NT2/D1 (cell line): ENCODE measurements at regions not wholly inside any gene's neighbourhood (a gene's known extent, or its start where the extent isn't known, plus 50 kb on each side); places are given as distances from the start of the nearest gene placed in this dataset.
A peak's percentile ranks its signal among the peaks of the same experiment; 100 is the strongest.

Source experiments
- DNase-seq: peaks from one replicate; pipeline ENCODE4 v3.0.0-alpha.2; 2011; ENCODE audit warnings: low read depth, low spot score
- H3K27me3 ChIP-seq: 2 replicates; pipeline ENCODE4 v1.6.0; 2011; ENCODE audit warnings: mild to moderate bottlenecking; ENCODE audit not compliant: insufficient read length, insufficient read depth
- H3K36me3 ChIP-seq: 2 replicates; pipeline ENCODE4 v1.6.1; 2011; ENCODE audit warnings: mild to moderate bottlenecking, low read length, mixed read lengths; ENCODE audit not compliant: insufficient read depth, insufficient read length
- H3K4me1 ChIP-seq: 2 replicates; pipeline ENCODE4 v1.5.1; 2011; ENCODE audit not compliant: insufficient read depth, insufficient read length
- H3K4me3 ChIP-seq: 2 replicates; pipeline ENCODE4 v1.5.1; 2011; ENCODE audit warnings: low read depth; ENCODE audit not compliant: insufficient read length
- H3K9ac ChIP-seq: 2 replicates; pipeline ENCODE4 v1.6.0; 2011; ENCODE audit warnings: low read depth; ENCODE audit not compliant: insufficient read length
- H3K9me3 ChIP-seq: 2 replicates; pipeline ENCODE4 v1.5.1; 2011; ENCODE audit warnings: mild to moderate bottlenecking, low read length; ENCODE audit not compliant: insufficient read depth
- SUZ12 ChIP-seq: IDR thresholded peaks from 2 replicates; pipeline ENCODE4 v1.6.1; 2011; ENCODE audit not compliant: insufficient read length, insufficient read depth; ENCODE audit errors: extremely low read depth
- YY1 ChIP-seq: IDR thresholded peaks from 2 replicates; pipeline ENCODE4 v1.6.1; 2011; ENCODE audit not compliant: insufficient read length, insufficient read depth
- ZNF274 ChIP-seq: IDR thresholded peaks from 2 replicates; pipeline ENCODE4 v1.6.1; 2011; ENCODE audit warnings: mild to moderate bottlenecking, low read depth, low read length

DNA sequence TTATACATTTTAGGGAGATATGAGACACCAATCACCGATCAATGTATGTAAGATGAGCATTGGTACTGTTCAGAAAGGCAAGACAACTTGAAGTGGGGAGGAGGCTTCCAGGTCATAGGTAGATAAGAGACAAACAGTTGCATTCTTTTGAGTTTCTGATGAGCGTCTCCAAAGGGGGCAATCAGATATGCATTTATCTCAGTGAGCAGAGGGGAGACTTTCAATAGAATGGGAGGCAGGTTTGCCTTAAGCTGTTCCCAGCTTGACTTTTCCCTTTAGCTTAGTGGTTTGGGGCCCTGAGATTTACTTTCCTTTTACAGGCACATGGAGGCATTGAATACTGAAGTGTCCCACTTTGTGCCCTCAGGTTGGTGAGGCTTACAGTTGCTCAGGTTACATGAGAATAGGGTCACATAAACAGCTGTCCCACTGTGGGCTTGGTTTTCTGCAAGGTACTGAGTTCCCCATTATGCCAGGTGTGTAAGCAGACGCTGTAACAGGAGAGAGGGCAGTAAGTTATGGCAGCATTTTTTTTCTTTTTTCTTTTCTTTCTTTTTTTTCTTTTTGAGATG lies 129.8 kb upstream of the SERPIND1 start:
- DNase-seq: peak; percentile 15
- no peak overlapping the region for H3K4me3 ChIP-seq
- TF ChIP-seq ZNF274: no peak
- no peak for TF ChIP-seq YY1
- TF ChIP-seq SUZ12: no peak
- peaks cover 2% of the 10 kb centered on the region for H3K4me1 ChIP-seq
- no peaks in the 10 kb centered on the region for H3K36me3 ChIP-seq
- H3K27me3 ChIP-seq: no peaks in the 10 kb centered on the region
- H3K9me3 ChIP-seq: no peaks in the 10 kb centered on the region
- H3K9ac ChIP-seq: no peak overlapping the region

GRCh38 chr22:20645954-20646353 lies 128.0 kb upstream of the SERPIND1 start:
- TF ChIP-seq ZNF274: no peak
- TF ChIP-seq YY1: no peak
- no peak for TF ChIP-seq SUZ12
- H3K27me3 ChIP-seq: no peaks in the 10 kb centered on the region
- DNase-seq: no peak
- no peak overlapping the region for H3K9ac ChIP-seq
- no peaks in the 10 kb centered on the region for H3K36me3 ChIP-seq
- H3K4me3 ChIP-seq: no peak overlapping the region
- peaks cover 7% of the 10 kb centered on the region; the same call in 1 of the 2 replicates for H3K9me3 ChIP-seq
- H3K4me1 ChIP-seq: peaks cover 2% of the 10 kb centered on the region

DNA sequence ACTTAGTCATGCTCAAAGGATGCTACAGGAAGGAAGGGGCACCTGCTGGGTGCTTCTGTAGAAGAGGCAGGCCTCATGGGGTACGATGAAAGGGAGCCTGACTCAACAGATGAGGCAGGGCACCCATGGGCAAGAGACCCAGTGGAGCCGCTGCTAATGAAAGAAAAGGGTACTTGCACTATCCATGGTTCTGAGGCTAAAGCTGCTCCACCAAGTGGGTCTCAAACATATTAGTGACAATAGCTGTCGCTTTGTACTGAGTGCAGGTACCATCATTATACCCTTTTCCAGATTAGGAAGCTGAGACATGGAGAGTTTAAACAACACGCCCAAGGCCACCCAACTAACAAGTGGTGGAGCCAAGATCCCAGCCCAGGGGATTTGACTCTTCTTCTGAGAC lies 127.5 kb upstream of the SERPIND1 start:
- H3K27me3 ChIP-seq: no peaks in the 10 kb centered on the region
- peaks cover 7% of the 10 kb centered on the region; the same call in 1 of the 2 replicates for H3K9me3 ChIP-seq
- DNase-seq: no peak

GRCh38 chr22:20646906-20647305 lies 127.0 kb upstream of the SERPIND1 start:
- Histone ChIP-seq H3K4me1 (peaks cover 2% of the 10 kb centered on the region), H3K4me3 (no peak overlapping the region), H3K27me3 (no peaks in the 10 kb centered on the region), H3K9ac (no peak overlapping the region), H3K9me3 (peaks cover 7% of the 10 kb centered on the region; the same call in 1 of the 2 replicates), H3K36me3 (no peaks in the 10 kb centered on the region)
- no peak for TF ChIP-seq SUZ12
- TF ChIP-seq ZNF274: no peak
- no peak for TF ChIP-seq YY1
- DNase-seq: no peak

More for the DNA sequence above, 127.5 kb upstream of the SERPIND1 start:
- Histone ChIP-seq H3K4me3 (no peak overlapping the region), H3K4me1 (peaks cover 2% of the 10 kb centered on the region), H3K36me3 (no peaks in the 10 kb centered on the region), H3K9ac (no peak overlapping the region)
- no peak for TF ChIP-seq YY1
- TF ChIP-seq SUZ12: no peak
- no peak for TF ChIP-seq ZNF274

DNA sequence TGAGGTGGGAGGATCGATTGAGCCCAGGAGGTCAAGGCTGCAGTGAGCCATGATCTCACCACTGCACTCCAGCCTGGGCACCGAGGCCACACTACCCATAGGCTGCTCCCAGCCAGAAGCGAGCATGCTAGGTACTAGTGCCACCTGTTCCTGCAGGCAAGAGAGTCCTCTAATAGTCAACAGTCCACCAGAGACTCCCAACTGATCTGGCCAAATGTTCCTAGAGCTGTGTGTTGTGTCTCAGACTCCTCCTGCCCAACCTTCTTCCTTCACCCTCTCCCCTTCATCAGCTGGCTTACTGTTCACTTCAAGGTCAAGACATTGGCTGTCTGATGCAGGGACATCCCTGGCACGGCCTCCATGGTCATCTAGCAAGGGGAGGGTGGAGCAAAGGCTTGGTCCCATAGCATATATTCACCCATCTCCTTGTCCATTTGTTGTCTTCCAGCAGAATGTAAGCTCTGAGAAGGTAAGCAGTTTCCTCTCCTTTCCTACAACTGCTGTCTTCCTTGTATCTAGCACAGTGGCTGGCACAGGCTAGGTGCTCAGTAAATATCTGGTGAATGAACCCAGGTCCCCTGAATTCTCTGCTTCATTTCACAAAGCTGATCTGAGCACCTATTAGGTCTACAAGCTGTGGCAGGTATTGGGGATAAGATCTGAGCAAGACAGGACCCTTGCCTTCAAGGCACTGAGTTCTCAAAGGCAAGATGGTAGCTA lies 126.2 kb upstream of the SERPIND1 start:
- no peak for DNase-seq
- H3K4me3 ChIP-seq: no peak overlapping the region
- H3K9ac ChIP-seq: no peak overlapping the region
- no peaks in the 10 kb centered on the region for H3K27me3 ChIP-seq
- peaks cover 2% of the 10 kb centered on the region for H3K4me1 ChIP-seq
- no peaks in the 10 kb centered on the region for H3K36me3 ChIP-seq
- TF ChIP-seq ZNF274 (no peak), YY1 (no peak), SUZ12 (no peak)
- peaks cover 7% of the 10 kb centered on the region; the same call in 1 of the 2 replicates for H3K9me3 ChIP-seq

DNA sequence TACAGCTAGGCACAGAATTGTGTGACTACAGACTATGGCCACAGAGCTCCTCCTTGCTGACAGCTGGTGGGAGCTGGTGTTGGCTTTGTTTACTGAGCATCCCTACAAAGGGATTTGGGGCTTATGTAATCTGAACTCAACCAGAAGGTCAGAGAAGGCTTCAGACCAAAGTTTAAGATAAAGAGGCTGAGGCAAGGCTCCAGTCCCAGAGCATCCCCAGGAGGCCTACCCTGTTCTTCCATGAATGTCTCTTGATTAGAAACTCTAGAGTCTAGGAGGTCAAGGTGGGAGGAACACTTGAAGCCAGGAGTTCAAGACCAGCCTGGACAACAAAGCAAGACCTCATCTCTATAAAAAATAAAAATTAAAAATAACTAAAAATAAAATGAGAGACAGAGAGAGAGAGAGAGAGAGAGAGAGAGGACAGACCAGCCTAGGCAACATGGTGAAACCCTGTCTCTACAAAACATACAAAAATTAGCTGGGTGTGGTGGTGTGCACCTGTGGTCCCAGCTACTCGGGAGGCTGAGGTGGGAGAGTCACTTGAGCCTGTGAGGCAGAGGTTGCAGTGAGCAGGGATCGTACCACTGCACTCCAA lies 125.5 kb upstream of the SERPIND1 start:
- no peak overlapping the region for H3K9ac ChIP-seq
- no peaks in the 10 kb centered on the region for H3K36me3 ChIP-seq
- peaks cover 7% of the 10 kb centered on the region; the same call in 1 of the 2 replicates for H3K9me3 ChIP-seq
- no peak overlapping the region for H3K4me3 ChIP-seq
- DNase-seq: no peak
- H3K4me1 ChIP-seq: peaks cover 2% of the 10 kb centered on the region
- TF ChIP-seq SUZ12 (no peak), ZNF274 (no peak), YY1 (no peak)
- no peaks in the 10 kb centered on the region for H3K27me3 ChIP-seq
